HT-29 (cell line): ENCODE measurements at regions not wholly inside any gene's neighbourhood (a gene's known extent, or its start where the extent isn't known, plus 50 kb on each side); places are given as distances from the start of the nearest gene placed in this dataset.
A peak's percentile ranks its signal among the peaks of the same experiment; 100 is the strongest.

Experiments used
- DNase-seq: peaks from one replicate; pipeline ENCODE4 v3.0.0-alpha.2; 2015; ENCODE audit warnings: low spot score

- no peak for DNase-seq
Measured at GRCh38 chrX:116226665-116227484, 56.3 kb downstream of the AGTR2 start.

- no peak for DNase-seq
Measured at GRCh38 chrX:116230130-116230898, 59.8 kb downstream of the AGTR2 start.

DNA sequence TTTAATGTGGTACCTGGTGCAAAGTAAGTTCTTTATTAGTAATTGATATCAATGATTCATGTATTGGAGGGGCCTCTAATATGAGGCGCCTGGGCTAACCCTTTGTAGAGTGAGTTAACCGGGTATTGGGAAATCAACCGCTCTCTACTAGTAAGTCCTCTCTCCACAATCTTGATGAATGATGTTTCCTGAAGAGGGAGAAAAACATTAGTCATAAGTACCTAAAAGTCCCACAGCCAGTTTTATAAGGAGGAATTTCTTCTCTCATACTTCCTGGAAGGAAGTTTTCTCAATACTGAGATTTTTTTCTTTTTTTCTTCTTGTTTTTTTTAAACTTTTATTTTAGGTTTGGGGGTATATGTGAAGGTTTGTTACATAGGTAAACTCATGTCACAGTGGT lies 62.3 kb downstream of the AGTR2 start:
- DNase-seq: peak; percentile 61

GRCh38 chrX:116236666-116237065 lies 66.1 kb downstream of the AGTR2 start:
- no peak for DNase-seq

- peak; percentile 7 for DNase-seq
Measured at GRCh38 chrX:116238093-116238492, 67.5 kb downstream of the AGTR2 start.

DNA sequence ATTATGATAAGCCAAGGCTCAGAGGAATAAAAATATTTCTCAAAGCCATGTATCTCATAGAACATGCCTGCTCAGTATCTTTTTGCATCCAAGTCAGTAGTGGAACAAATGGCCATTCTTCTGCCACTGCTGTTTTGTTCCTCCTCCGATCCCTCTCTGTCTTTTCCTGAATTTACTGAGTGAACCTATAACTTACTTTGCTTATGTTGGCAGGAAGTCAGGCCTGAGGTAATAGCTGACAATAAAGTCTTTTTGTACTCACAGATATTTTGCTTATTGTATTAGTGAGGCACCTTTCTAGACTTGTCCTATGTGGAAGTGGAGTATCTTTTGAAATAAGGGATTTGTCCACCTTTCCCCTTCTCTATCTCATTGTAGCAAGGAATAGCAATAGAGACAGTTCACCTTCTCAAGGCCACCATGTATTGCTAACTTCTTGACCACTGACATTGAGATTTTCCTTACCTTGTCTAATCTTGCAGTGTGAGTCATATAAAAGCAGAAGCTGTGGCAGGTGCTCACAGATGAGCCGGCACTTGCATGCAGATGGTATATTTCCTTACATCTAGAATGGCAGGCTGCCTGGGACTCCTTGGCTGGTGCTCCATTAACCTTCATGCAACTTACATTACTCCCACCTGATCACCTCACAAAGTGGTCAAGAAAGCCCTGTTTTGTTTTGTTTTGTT lies 68.2 kb downstream of the AGTR2 start:
- DNase-seq: peak; percentile 25

GRCh38 chrX:116239944-116240840 lies 69.6 kb downstream of the AGTR2 start:
- peak; percentile 77 for DNase-seq

GRCh38 chrX:116241001-116241400 lies 70.5 kb downstream of the AGTR2 start:
- DNase-seq: peak; percentile 12

- DNase-seq: no peak
Measured at GRCh38 chrX:116243039-116243438, 72.5 kb downstream of the AGTR2 start.

GRCh38 chrX:116246261-116246660 lies 75.7 kb downstream of the AGTR2 start:
- no peak for DNase-seq

- DNase-seq: no peak
Measured at GRCh38 chrX:116267511-116268040, 97.0 kb downstream of the AGTR2 start.

DNA sequence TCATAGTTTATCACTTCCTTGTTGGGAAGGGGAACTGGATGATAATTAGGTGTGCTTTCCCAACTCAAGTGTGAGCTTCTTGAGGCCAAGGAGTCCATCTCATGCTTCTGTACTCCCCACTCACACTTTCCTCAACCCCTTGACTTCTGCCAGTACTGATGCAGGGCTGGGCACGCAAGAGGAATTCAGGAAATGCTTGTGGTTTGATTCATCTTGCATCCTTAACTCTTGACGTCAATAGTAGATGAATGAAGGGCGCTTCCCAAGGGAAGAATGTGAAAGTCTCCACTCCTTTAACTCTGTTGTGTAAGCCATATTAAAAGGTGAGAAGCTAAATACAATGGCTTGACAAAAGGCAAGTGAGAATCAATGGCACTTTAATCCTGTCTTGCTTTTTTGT lies 101.8 kb downstream of the AGTR2 start:
- peak; percentile 69 for DNase-seq

GRCh38 chrX:116272861-116273260 lies 102.3 kb downstream of the AGTR2 start:
- peak; percentile 18 for DNase-seq

DNA sequence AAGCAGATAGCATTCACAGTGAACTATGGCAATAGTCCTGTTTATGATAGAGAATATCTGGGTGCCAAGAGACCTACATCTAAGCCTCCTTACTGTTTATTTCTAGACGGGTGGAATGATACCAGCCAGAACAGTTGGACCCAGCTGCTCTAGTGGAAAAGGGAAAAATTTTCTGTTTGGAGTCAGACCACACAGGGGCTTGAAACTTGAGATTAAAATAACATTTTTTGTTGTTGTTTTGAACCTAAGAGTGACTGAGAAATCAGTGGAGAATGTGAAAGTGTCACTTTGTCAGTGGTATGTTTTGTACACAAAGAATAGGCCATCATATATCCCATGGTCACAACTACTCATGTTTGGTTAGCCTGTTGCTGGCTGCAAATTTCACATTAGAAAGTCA lies 105.7 kb downstream of the AGTR2 start:
- no peak for DNase-seq

DNA sequence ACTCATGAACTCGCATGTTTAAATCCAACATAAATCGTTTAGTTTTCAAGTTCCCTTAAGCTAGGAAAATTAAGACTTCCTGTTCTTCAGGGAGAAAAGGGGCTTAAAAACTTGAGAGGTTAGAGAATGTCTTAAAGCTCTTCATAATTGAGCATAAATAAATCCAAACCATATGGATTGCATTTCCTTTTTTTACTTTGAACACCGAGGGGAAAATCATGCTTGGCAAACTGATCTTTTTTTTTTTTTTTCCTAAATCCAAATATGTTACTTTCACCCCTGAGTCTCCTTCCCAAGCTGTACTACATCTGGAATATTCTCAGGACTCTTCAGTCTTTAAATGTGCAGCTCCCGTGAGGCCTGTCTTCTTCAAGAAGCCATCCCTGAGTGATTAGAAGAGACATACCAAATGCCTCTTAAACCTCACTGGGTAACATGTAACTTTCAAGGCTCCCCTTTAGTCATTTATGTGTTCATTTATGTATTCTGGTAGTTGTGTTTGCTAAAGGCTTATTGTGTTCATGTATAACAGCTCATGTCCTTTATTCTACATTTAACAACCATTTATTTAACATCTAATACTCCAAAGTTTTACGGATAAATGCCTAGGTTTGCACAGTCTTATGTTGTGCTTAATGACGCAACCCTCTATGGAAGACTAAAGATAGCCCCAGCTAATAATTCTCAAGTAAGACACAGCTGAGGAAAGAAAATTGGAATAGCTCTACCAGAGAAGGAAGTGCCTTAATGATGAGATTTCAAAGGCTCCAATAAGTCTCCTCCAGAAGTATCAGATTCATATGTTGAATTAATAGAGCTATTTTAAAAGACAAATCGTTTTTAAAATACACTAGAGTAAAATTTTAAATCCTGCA lies 107.0 kb downstream of the AGTR2 start:
- no peak for DNase-seq

DNA sequence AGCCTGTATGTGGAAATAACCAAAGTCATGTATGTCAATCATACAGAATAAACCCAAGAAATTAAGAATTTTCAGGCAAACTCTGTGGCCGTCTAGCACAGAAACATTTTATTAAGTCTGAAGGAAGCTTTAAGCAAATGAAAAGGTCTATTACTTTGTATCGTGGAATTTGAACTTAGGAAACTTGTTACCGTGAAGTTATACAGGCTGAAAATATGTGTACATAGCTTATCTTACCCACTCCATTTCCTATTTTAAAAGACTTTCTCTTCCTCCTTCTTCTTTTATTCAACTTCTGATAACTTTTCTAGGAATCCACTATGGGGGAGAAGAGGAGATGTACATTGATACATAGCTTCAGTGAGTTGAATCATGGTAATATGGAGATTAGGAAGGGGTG lies 108.3 kb downstream of the AGTR2 start:
- no peak for DNase-seq

DNA sequence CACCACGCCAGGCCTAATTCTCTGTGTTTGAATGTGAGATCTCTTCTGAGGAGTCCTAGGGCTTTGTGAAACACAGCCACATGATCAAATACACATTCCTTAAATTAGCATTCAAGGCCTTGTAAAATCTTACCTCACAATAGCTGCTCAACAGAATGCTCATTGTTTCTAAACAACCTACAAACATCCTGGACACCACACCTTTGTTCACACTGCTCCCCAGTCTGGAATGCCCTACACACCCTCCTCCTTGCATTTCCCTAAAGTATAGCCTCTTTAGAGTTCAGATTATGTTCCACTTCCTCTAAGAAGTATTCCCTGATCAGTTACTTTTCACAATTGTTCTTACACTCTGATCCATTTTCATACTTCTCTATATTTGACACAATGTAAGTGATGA lies 110.6 kb downstream of the AGTR2 start:
- peak; percentile 61 for DNase-seq

DNA sequence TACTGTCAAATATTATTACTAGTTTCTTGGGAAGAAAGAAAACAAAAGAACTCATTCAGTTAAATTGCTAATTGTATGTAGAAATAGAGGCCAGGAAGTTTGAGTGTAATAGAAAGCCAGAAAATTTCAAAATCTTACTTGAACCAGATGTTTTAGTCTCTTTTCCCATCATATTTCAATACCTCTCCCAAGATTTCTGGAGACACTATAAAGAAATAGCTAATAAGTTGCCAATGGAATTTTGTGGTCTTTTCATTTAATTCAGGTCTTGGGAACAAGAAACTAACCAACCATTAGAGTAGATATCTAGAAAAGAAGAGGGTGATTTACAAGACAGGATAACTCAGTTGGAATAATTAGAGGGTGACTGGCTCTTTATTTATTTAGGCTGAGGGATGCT lies 112.2 kb downstream of the AGTR2 start:
- no peak for DNase-seq

GRCh38 chrX:116284400-116284799 lies 113.9 kb downstream of the AGTR2 start:
- DNase-seq: no peak

GRCh38 chrX:116285501-116285900 lies 115.0 kb downstream of the AGTR2 start:
- DNase-seq: no peak
